ENCODE measurements at regions not wholly inside any gene's neighbourhood (a gene's known extent, or its start where the extent isn't known, plus 50 kb on each side); places are given as distances from the start of the nearest gene placed in this dataset.

DNA sequence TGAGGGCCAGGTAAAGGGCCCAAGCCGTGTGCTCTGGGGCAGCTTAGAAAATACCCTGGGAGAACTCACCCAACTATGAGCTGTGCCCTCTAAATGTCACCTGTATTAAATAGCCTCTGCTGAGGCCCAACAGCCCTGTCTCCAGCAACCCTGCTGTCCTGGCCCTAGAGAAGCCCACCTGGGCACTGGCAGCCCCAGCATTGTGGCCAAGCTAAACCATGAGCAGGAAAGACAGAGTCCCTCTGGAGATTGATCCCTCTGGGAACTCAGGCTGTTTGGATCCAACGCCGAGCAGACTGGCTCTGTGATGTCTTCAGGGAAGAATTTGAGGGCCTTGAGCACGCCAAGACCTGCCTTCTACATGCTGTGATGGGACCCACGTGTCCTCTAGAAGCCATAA is 126.5 kb downstream of the TTC32 start:
- ChIA-PET CTCF (no interaction called here), POLR2A (ENCODE audit: low non-redundant PET) (no interaction called here)
- Histone ChIP-seq H3K4me1 (ENCODE audit: insufficient read depth, low read length, poor library complexity, severe bottlenecking) (no peaks in the 10 kb centered on the region), H3K27ac (ENCODE audit: low read depth, low read length, poor library complexity, severe bottlenecking) (no peak overlapping the region), H3K4me3 (ENCODE audit: low read depth, low read length, poor library complexity, severe bottlenecking) (no peak overlapping the region), H3K27me3 (replicated peaks; ENCODE audit: insufficient read depth, low read depth, low read length, poor library complexity) (no peaks in the 10 kb centered on the region), H3K36me3 (ENCODE audit: insufficient read depth, low read length, poor library complexity, severe bottlenecking) (no peaks in the 10 kb centered on the region), H3K9me3 (ENCODE audit: low read depth, low read length, poor library complexity, severe bottlenecking) (no peaks in the 10 kb centered on the region)
- intact Hi-C loops (cut with micrococcal nuclease; ENCODE audit: unreplicated experiment), result no loop called here
- DNase-seq (ENCODE audit: low spot score), result no peak
- TF ChIP-seq EZH2 (IDR thresholded peaks at IDR 0.05; ENCODE audit: borderline replicate concordance, low read depth, low read length, poor library complexity, severe bottlenecking), result no peak
- BruUV-seq (replicated peaks), result no TSS peak

- ChIA-PET CTCF (no interaction called here), POLR2A (ENCODE audit: low non-redundant PET) (interaction anchor here (0.6 kb wide), 1 partner anchor 13 kb away, joined by 5 read pairs; no protein-coding TSS in a partner anchor)
- BruUV-seq (replicated peaks), result no TSS peak
- no peak overlapping the region for H3K27ac ChIP-seq (ENCODE audit: low read depth, low read length, poor library complexity, severe bottlenecking)
- H3K4me3 ChIP-seq (ENCODE audit: low read depth, low read length, poor library complexity, severe bottlenecking), result no peak overlapping the region
- H3K9me3 ChIP-seq (ENCODE audit: low read depth, low read length, poor library complexity, severe bottlenecking), result no peaks in the 10 kb centered on the region
- DNase-seq (ENCODE audit: low spot score), result peak; percentile 48
- intact Hi-C loops (cut with micrococcal nuclease; ENCODE audit: unreplicated experiment), result no loop called here
- no peaks in the 10 kb centered on the region for H3K36me3 ChIP-seq (ENCODE audit: insufficient read depth, low read length, poor library complexity, severe bottlenecking)
- no peaks in the 10 kb centered on the region for H3K4me1 ChIP-seq (ENCODE audit: insufficient read depth, low read length, poor library complexity, severe bottlenecking)
- TF ChIP-seq, protein P1, sequence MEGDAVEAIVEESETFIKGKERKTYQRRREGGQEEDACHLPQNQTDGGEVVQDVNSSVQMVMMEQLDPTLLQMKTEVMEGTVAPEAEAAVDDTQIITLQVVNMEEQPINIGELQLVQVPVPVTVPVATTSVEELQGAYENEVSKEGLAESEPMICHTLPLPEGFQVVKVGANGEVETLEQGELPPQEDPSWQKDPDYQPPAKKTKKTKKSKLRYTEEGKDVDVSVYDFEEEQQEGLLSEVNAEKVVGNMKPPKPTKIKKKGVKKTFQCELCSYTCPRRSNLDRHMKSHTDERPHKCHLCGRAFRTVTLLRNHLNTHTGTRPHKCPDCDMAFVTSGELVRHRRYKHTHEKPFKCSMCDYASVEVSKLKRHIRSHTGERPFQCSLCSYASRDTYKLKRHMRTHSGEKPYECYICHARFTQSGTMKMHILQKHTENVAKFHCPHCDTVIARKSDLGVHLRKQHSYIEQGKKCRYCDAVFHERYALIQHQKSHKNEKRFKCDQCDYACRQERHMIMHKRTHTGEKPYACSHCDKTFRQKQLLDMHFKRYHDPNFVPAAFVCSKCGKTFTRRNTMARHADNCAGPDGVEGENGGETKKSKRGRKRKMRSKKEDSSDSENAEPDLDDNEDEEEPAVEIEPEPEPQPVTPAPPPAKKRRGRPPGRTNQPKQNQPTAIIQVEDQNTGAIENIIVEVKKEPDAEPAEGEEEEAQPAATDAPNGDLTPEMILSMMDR (conservative IDR thresholded peaks at IDR 0.05; ENCODE audit: low read depth, low read length), result no peak
- TF ChIP-seq EZH2 (IDR thresholded peaks at IDR 0.05; ENCODE audit: borderline replicate concordance, low read depth, low read length, poor library complexity, severe bottlenecking), result no peak
- no peaks in the 10 kb centered on the region for H3K27me3 ChIP-seq (replicated peaks; ENCODE audit: insufficient read depth, low read depth, low read length, poor library complexity)
Measured at GRCh38 chr2:19774805-19775176, 127.0 kb downstream of the TTC32 start.

DNA sequence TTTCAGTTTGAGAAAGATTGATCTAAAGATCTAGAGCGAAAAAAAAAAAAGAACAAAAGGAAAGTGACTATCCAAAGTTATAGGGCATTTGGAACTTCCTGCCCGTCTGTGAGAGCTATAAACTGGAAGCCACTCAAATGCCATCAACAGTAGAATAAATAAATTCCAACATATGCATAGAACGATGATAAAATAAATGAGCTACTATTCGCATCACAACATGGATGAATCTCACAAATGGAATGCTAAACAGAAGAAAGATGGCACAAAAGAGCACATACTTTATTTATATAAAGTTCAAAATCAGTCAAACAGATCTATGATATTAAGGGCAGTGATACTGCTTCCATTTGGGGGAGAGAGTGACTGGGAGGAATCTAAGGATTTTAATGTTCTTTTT is 128.8 kb downstream of the TTC32 start:
- no peak for DNase-seq (ENCODE audit: low spot score)
- H3K36me3 ChIP-seq (ENCODE audit: insufficient read depth, low read length, poor library complexity, severe bottlenecking), result no peaks in the 10 kb centered on the region
- H3K9me3 ChIP-seq (ENCODE audit: low read depth, low read length, poor library complexity, severe bottlenecking), result no peaks in the 10 kb centered on the region
- no TSS peak for BruUV-seq (replicated peaks)
- TF ChIP-seq, protein P1 (conservative IDR thresholded peaks at IDR 0.05; ENCODE audit: low read depth, low read length), result no peak
- TF ChIP-seq EZH2 (IDR thresholded peaks at IDR 0.05; ENCODE audit: borderline replicate concordance, low read depth, low read length, poor library complexity, severe bottlenecking), result no peak
- intact Hi-C loops (cut with micrococcal nuclease; ENCODE audit: unreplicated experiment), result no loop called here
- H3K4me1 ChIP-seq (ENCODE audit: insufficient read depth, low read length, poor library complexity, severe bottlenecking), result no peaks in the 10 kb centered on the region
- POLR2A ChIA-PET (ENCODE audit: low non-redundant PET), result no interaction called here
- H3K27ac ChIP-seq (ENCODE audit: low read depth, low read length, poor library complexity, severe bottlenecking), result no peak overlapping the region
- CTCF ChIA-PET, result no interaction called here
- H3K27me3 ChIP-seq (replicated peaks; ENCODE audit: insufficient read depth, low read depth, low read length, poor library complexity), result no peaks in the 10 kb centered on the region
- no peak overlapping the region for H3K4me3 ChIP-seq (ENCODE audit: low read depth, low read length, poor library complexity, severe bottlenecking)

DNA sequence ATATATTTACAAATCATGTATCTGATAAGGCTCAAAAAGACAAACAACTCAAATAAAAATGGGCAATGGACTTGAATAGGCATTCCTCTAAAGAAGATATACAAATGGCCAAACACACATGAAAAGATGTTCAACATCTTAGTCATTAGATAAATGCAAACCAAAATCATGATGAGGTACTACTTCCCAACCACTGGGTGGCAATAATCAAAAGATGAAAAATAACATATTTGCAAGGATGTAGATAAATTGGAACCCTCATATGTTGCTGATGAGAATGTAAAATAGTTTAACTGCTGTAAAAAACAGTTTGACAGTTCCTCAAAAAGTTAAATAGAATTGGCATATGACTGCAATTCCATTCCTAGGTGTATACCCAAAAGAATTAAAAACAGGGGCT is 132.3 kb downstream of the TTC32 start:
- H3K4me1 ChIP-seq (ENCODE audit: insufficient read depth, low read length, poor library complexity, severe bottlenecking), result no peaks in the 10 kb centered on the region
- intact Hi-C loops (cut with micrococcal nuclease; ENCODE audit: unreplicated experiment), result loop anchor here (5.0 kb wide), 1 partner anchor 93 kb away; no protein-coding TSS in a partner anchor
- H3K27me3 ChIP-seq (replicated peaks; ENCODE audit: insufficient read depth, low read depth, low read length, poor library complexity), result no peaks in the 10 kb centered on the region
- peak; percentile 8 for DNase-seq (ENCODE audit: low spot score)
- no peak overlapping the region for H3K4me3 ChIP-seq (ENCODE audit: low read depth, low read length, poor library complexity, severe bottlenecking)
- no peak overlapping the region for H3K27ac ChIP-seq (ENCODE audit: low read depth, low read length, poor library complexity, severe bottlenecking)
- no TSS peak for BruUV-seq (replicated peaks)
- H3K36me3 ChIP-seq (ENCODE audit: insufficient read depth, low read length, poor library complexity, severe bottlenecking), result no peaks in the 10 kb centered on the region
- ChIA-PET POLR2A (ENCODE audit: low non-redundant PET) (no interaction called here), CTCF (no interaction called here)
- no peaks in the 10 kb centered on the region for H3K9me3 ChIP-seq (ENCODE audit: low read depth, low read length, poor library complexity, severe bottlenecking)
- TF ChIP-seq, protein P1 (conservative IDR thresholded peaks at IDR 0.05; ENCODE audit: low read depth, low read length), result peak; percentile 45; the same call in 1 of the 2 replicates
- no peak for TF ChIP-seq EZH2 (IDR thresholded peaks at IDR 0.05; ENCODE audit: borderline replicate concordance, low read depth, low read length, poor library complexity, severe bottlenecking)
